Thoracic aorta (tissue), 2 donors: ENCODE measurements at regions not wholly inside any gene's neighbourhood (a gene's known extent, or its start where the extent isn't known, plus 50 kb on each side); places are given as distances from the start of the nearest gene placed in this dataset.

Source experiments
- ATAC-seq: fragments of 150-250 bp; one replicate; pipeline ENCODE4 v1.8.0; 2017; ENCODE audit warnings: low read depth; ENCODE audit not compliant: insufficient number of reproducible peaks, low FRiP score
- DNase-seq: peaks from one replicate; pipeline ENCODE4 v3.0.0-alpha.2; 2020; ENCODE audit warnings: low spot score
- H3K27ac ChIP-seq, 2 donors: fragments of 200-600 bp; sonication (generic); 1 replicate in 1 of 2; 2 replicates in 1 of 2; pipeline ENCODE4 v1.5.1; 2016; ENCODE audit warnings: mild to moderate bottlenecking in 2 of 2, moderate library complexity in 2 of 2
- H3K27me3 ChIP-seq: fragments of 200-600 bp; sonication (generic); replicated peaks from 2 replicates; pipeline ENCODE4 v1.6.0; 2016; ENCODE audit warnings: mild to moderate bottlenecking; ENCODE audit not compliant: insufficient read depth
- H3K36me3 ChIP-seq: fragments of 200-600 bp; sonication (generic); one replicate; pipeline ENCODE4 v1.5.1; 2016
- H3K4me1 ChIP-seq, 2 donors: fragments of 200-600 bp; sonication (generic); 1 replicate in 1 of 2; 2 replicates in 1 of 2; pipeline versions ENCODE4 v1.5.1 to v1.6.0; 2016; ENCODE audit warnings: low read depth in 2 of 2, mild to moderate bottlenecking in 1 of 2; ENCODE audit not compliant: control insufficient read depth in 1 of 2
- H3K4me3 ChIP-seq: fragments of 200-600 bp; sonication (generic); 2 replicates; pipeline ENCODE4 v1.5.1; 2016; ENCODE audit warnings: mild to moderate bottlenecking
- H3K9me3 ChIP-seq: fragments of 200-600 bp; sonication (generic); 2 replicates; pipeline ENCODE4 v1.5.1; 2016
- CTCF ChIP-seq: fragments of 200-600 bp; sonication (generic); IDR thresholded peaks from one replicate; pipeline ENCODE4 v1.5.1; 2019; ENCODE audit warnings: antibody characterized with exemption

GRCh38 chr6:12569646-12570045 lies 146.9 kb upstream of the PHACTR1 start:
- DNase-seq (no peak), ATAC-seq (no peak)
- Histone ChIP-seq H3K27me3 (no peaks in the 10 kb centered on the region), H3K4me1 (peaks cover 11 to 20% of the 10 kb centered on the region in 2 donors), H3K36me3 (no peaks in the 10 kb centered on the region), H3K4me3 (no peak overlapping the region), H3K9me3 (no peaks in the 10 kb centered on the region), H3K27ac (no peak overlapping the region)
- no peak for TF ChIP-seq CTCF

- Histone ChIP-seq H3K9me3 (no peaks in the 10 kb centered on the region), H3K27ac (no peak overlapping the region), H3K4me1 (peaks cover 11 to 20% of the 10 kb centered on the region in 2 donors), H3K36me3 (no peaks in the 10 kb centered on the region), H3K4me3 (no peak overlapping the region), H3K27me3 (no peaks in the 10 kb centered on the region)
- TF ChIP-seq CTCF: no peak
- no peak for ATAC-seq
- no peak for DNase-seq
Measured at GRCh38 chr6:12570461-12571030, 146.0 kb upstream of the PHACTR1 start.

- H3K9me3 ChIP-seq: no peaks in the 10 kb centered on the region
- no peaks in the 10 kb centered on the region for H3K27me3 ChIP-seq
- H3K4me1 ChIP-seq: peaks cover 11 to 20% of the 10 kb centered on the region in 2 donors
- no peak for TF ChIP-seq CTCF
- ATAC-seq (no peak), DNase-seq (no peak)
- no peaks in the 10 kb centered on the region for H3K36me3 ChIP-seq
- no peak overlapping the region for H3K4me3 ChIP-seq
- no peak overlapping the region for H3K27ac ChIP-seq
Measured at GRCh38 chr6:12572896-12573827, 143.4 kb upstream of the PHACTR1 start.

GRCh38 chr6:12575961-12576360 lies 140.6 kb upstream of the PHACTR1 start:
- Histone ChIP-seq H3K9me3 (no peaks in the 10 kb centered on the region), H3K4me1 (peaks cover 5 to 9% of the 10 kb centered on the region in 2 donors), H3K27ac (no peak overlapping the region), H3K27me3 (no peaks in the 10 kb centered on the region), H3K36me3 (no peaks in the 10 kb centered on the region), H3K4me3 (no peak overlapping the region)
- DNase-seq: no peak
- no peak for TF ChIP-seq CTCF
- no peak for ATAC-seq

- no peak for ATAC-seq
- TF ChIP-seq CTCF: no peak
- no peaks in the 10 kb centered on the region for H3K27me3 ChIP-seq
- no peaks in the 10 kb centered on the region for H3K36me3 ChIP-seq
- no peaks in the 10 kb centered on the region for H3K9me3 ChIP-seq
- no peak for DNase-seq
- H3K4me3 ChIP-seq: no peak overlapping the region
- H3K27ac ChIP-seq: no peak overlapping the region
- H3K4me1 ChIP-seq: peaks cover 5 to 9% of the 10 kb centered on the region in 2 donors
Measured at GRCh38 chr6:12576389-12576788, 140.2 kb upstream of the PHACTR1 start.
